ENCODE measurements at regions not wholly inside any gene's neighbourhood (a gene's known extent, or its start where the extent isn't known, plus 50 kb on each side); places are given as distances from the start of the nearest gene placed in this dataset.

- no peak for TF ChIP-seq POLR2AphosphoS5 (IDR thresholded peaks at IDR 0.05)
- TF ChIP-seq CTCF (IDR thresholded peaks at IDR 0.05): no peak
Observed at GRCh38 chr16:26735521-26735920, 331.2 kb upstream of the C16orf82 start.
